HG03354 (cell line): ENCODE measurements at regions not wholly inside any gene's neighbourhood (a gene's known extent, or its start where the extent isn't known, plus 50 kb on each side); places are given as distances from the start of the nearest gene placed in this dataset.
"Not testable (repeated sequence)": the region's sequence is repeated elsewhere in the genome, so short reads cannot be mapped to it uniquely, and the experiment has no call there.

ENCODE experiments used
- ATAC-seq: cut with Tn5 transposase; IDR thresholded peaks from one replicate; pipeline ENCODE4 v1.9.1; 2021; ENCODE audit warnings: mild to moderate bottlenecking; ENCODE audit not compliant: unreplicated experiment, poor library complexity, severe bottlenecking

- ATAC-seq, result no peak
Observed at GRCh38 chr7:79610748-79611304, 157.4 kb upstream of the MAGI2 start.

GRCh38 chr7:79610313-79610712 is 156.8 kb upstream of the MAGI2 start:
- no peak for ATAC-seq

GRCh38 chr7:79608005-79608404 is 154.5 kb upstream of the MAGI2 start:
- no peak for ATAC-seq

DNA sequence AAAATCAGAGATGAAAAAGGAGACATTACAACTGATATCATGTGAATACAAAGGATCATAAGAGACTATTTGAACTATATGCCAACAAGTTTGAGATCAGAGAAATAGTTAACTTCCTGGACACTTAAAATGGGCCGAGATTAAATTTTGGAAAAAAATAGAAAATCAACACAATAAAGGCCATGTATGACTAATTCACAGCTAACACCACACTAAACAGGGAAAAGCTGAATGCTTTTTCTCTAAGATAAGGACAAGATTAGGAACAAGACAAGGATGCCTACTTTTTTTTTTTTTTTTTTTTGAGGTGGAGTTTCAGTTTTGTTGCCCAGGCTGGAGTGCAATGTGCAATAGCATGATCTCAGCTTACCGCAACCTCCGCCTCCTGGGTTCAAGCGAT is 151.4 kb upstream of the MAGI2 start:
- ATAC-seq, result no peak

GRCh38 chr7:79598351-79598750 is 144.9 kb upstream of the MAGI2 start:
- ATAC-seq, result no peak

- not testable (repeated sequence) for ATAC-seq
Observed at GRCh38 chr7:79594671-79595070, 141.2 kb upstream of the MAGI2 start.

GRCh38 chr7:79593866-79594301 is 140.4 kb upstream of the MAGI2 start:
- no peak for ATAC-seq

DNA sequence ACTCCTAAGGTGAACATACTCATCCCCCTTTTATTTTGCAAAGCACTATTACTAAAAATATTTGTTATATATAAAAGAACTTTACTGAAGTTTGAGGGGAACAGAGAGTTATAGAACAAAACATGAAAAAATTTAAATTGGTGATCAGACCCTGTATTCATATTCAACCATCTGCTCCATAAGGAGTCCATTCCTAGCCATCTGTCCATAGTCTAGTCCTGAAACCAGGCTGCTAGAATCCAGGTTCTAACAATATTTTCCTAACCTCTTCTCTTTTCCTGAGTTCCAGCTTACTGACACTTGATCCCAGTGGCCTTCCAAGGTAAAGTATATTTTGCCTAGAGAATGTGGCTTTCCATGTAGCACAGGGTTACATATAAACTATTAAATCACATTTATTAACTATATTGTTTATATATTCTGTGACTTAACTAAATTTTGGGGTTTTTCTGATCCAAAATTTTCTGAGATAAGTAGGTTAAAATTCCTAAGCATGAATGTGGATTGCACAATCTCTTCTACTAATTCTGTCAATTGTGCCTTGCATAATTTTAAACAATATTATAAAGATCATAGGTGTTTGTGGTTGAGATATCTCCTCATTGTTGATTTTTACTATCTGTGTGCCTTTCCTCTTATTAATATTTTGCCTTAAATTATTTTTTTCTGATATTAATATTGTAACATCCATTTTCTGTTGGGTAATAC is 137.6 kb upstream of the MAGI2 start:
- ATAC-seq, result no peak

GRCh38 chr7:79590391-79590790 is 136.9 kb upstream of the MAGI2 start:
- ATAC-seq, result no peak

DNA sequence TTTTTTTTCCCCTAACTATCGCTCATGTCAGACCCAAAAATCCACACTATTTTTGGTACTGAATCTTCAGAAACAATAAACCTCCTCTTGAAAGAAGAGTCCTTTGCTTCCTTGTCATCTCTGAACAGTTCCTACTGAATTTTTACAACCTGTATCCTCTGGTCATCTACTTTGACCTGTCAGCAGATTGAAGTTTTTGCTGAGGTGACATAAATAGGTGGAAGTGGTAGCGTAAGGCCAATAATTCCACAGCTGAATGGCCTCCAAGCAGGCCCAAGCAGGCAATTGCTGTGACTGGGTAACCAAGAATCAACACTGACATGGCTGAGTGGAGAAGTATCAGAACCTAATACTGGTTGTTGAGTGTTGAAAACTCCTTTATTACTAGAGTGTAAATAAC is 117.4 kb upstream of the MAGI2 start:
- ATAC-seq, result no peak

- no peak for ATAC-seq
Observed at GRCh38 chr7:79563821-79564522, 110.5 kb upstream of the MAGI2 start.

- ATAC-seq, result no peak
Observed at GRCh38 chr7:79555571-79555970, 102.1 kb upstream of the MAGI2 start.

GRCh38 chr7:79553811-79554555 is 100.5 kb upstream of the MAGI2 start:
- ATAC-seq, result no peak

DNA sequence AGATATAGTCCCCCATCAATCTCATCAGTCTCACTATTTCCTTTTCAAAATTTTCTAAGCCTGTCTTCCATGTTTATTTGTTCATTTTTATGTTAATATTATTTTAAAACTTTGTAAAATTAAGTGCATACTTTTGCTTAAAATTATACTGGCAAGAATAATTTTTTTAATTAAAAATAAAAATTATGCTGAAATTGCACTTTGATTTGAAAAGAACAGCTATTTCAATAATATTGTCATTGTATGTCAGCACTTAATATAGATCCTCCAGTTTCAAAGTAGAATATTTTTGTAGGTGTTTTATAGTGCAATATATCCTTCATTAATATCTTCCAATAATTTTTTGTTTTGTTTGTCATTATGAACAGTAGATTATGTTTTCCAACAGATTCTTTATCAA is 99.0 kb upstream of the MAGI2 start:
- no peak for ATAC-seq

DNA sequence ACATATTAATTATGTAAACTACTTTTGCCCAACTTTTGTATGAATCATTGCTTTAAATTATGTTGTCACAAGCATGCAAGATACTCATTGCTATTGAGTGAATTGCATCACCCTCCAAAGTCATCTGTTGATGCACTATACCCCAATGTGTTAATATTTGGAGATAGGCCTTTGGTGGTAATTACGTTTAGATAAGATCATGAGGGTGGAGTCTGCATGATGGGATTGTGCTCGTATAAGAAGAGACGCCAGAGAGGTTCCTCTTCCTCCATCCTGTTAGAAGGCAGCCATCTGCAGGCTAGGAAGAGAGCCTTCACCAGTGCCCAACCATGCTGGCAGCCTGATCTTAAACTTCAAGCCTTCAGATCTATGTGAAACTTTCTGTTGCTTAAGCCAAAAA is 95.3 kb upstream of the MAGI2 start:
- no peak for ATAC-seq

DNA sequence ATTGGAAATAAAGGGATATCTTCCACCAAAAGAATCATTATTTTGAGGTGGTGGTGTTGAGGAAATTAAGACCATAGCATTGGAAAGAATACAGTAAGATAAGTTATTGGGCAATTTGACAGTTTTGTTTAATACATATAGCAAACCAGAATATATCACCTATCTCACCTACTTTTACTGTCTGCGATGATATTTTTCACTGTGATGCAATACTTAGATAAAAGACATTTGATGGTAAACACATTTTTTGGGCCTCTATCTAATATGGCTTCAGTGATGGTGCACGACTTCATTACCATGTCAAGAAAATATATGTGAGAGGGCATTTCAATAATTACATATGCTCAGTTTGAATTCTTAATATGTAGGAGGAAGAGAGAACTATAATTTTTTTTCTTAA is 93.7 kb upstream of the MAGI2 start:
- ATAC-seq, result no peak

DNA sequence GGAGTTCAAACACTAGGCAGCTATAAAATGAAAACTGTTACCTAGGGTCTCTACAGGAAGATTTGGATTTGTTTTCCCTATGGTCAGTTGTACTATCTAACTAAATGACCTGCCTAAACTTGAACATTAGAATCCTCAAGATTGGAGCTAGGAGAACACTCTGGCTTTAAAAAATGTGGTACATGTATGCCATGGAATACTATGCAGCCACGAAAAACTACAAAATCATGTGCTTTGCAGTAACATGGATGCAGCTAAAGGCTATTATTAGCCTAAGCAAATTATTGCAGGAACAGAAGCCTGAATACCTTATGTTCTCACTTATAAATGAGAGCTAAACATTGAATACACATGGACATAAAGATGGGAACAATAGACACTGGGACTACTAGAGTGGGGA is 87.1 kb upstream of the MAGI2 start:
- ATAC-seq, result no peak

- no peak for ATAC-seq
Observed at GRCh38 chr7:79534128-79534527, 80.7 kb upstream of the MAGI2 start.

GRCh38 chr7:79531905-79532664 is 78.6 kb upstream of the MAGI2 start:
- no peak for ATAC-seq

DNA sequence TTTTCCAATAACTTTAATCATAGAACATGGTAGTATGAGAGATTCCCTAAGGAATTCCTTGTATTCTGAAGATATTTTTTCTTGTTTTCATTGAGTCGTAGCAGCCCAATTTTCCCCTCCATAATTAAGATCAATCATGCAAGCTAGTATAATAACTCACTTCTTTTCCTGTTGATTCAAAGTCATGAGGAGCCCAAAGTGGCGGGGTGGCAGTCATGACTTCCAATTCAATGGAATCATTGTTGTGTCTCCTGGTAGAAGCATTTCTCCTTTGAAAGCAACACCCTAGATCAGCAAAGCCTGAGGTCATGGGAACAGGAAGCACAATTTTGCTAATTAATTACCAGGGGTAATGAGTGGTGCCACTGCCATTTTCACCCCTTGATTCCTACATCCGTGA is 77.6 kb upstream of the MAGI2 start:
- no peak for ATAC-seq
